KMS-11 (cell line): ENCODE measurements at regions not wholly inside any gene's neighbourhood (a gene's known extent, or its start where the extent isn't known, plus 50 kb on each side); places are given as distances from the start of the nearest gene placed in this dataset.

ENCODE experiments used
- H2AFZ ChIP-seq: fragments of 200-600 bp; sonication (generic); 2 replicates; pipeline ENCODE4 v1.6.1; 2016; ENCODE audit warnings: antibody characterized with exemption, mixed run types, low read depth
- H3K27ac ChIP-seq: fragments of 200-600 bp; sonication (generic); 2 replicates; pipeline ENCODE4 v1.6.1; 2016; ENCODE audit warnings: mild to moderate bottlenecking, mixed run types
- H3K27me3 ChIP-seq: fragments of 200-600 bp; sonication (generic); 2 replicates; pipeline ENCODE4 v1.6.1; 2017; ENCODE audit warnings: mild to moderate bottlenecking, low read depth, mixed run types, moderate library complexity; ENCODE audit not compliant: insufficient read depth
- H3K36me3 ChIP-seq: fragments of 200-600 bp; sonication (generic); 2 replicates; pipeline ENCODE4 v1.6.1; 2017; ENCODE audit warnings: mild to moderate bottlenecking, mixed run types; ENCODE audit not compliant: insufficient read depth
- H3K4me1 ChIP-seq: fragments of 200-600 bp; sonication (generic); 2 replicates; pipeline ENCODE4 v1.6.1; 2016; ENCODE audit warnings: mild to moderate bottlenecking, low read depth, mixed run types; ENCODE audit not compliant: poor library complexity, severe bottlenecking
- H3K4me2 ChIP-seq: fragments of 200-600 bp; sonication (generic); 2 replicates; pipeline ENCODE4 v1.7.0; 2016; ENCODE audit warnings: mild to moderate bottlenecking, mixed run types
- H3K4me3 ChIP-seq: fragments of 200-600 bp; sonication (generic); IDR thresholded peaks from 2 replicates; pipeline ENCODE4 v1.6.1; 2017; ENCODE audit warnings: low read depth, low read length, mixed read lengths; ENCODE audit not compliant: insufficient read depth
- H3K79me2 ChIP-seq: fragments of 200-600 bp; sonication (generic); 2 replicates; pipeline ENCODE4 v1.6.1; 2016; ENCODE audit warnings: low read depth, mixed run types; ENCODE audit not compliant: insufficient read depth
- H3K9ac ChIP-seq: fragments of 200-600 bp; sonication (generic); 2 replicates; pipeline ENCODE4 v1.6.1; 2016; ENCODE audit warnings: mild to moderate bottlenecking, mixed run types
- H4K20me1 ChIP-seq: fragments of 200-600 bp; sonication (generic); 2 replicates; pipeline ENCODE4 v1.6.1; 2016; ENCODE audit warnings: mild to moderate bottlenecking, mixed run types; ENCODE audit not compliant: insufficient read depth
- CTCF ChIP-seq: fragments of 200-600 bp; sonication (generic); conservative IDR thresholded peaks from 2 replicates; pipeline ENCODE4 v1.6.1; 2017; ENCODE audit warnings: low read depth, mild to moderate bottlenecking, antibody characterized with exemption, low read length, moderate library complexity, mixed read lengths

DNA sequence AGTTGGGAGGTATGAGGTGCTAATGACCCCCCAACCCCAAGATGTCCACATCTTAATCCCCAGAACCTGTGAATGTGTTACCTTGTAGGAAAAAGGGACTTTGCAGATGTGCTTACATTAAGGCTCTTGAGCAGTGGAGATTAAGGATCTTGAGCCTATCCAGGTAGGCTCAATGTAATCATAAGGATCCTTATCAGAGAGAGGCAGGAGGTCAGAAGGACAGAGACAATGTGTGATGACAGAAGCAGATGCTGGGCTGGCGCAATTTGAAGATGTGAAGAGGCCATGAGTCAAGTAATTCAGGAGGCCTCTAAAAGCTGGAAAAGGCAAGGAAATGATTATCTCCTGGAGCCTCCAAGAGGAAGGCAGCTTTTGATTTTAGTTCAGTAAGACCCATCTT, 90.4 kb upstream of the MAX start:
- no peaks in the 10 kb centered on the region for H3K36me3 ChIP-seq
- H3K9ac ChIP-seq = no peak overlapping the region
- TF ChIP-seq CTCF = no peak
- H3K79me2 ChIP-seq = no peaks in the 10 kb centered on the region
- H3K4me1 ChIP-seq = no peaks in the 10 kb centered on the region
- H3K4me3 ChIP-seq = no peak overlapping the region
- H3K27me3 ChIP-seq = no peaks in the 10 kb centered on the region
- no peak overlapping the region for H3K4me2 ChIP-seq
- no peak overlapping the region for H3K27ac ChIP-seq
- no peaks in the 10 kb centered on the region for H4K20me1 ChIP-seq
- no peak overlapping the region for H2AFZ ChIP-seq

- Histone ChIP-seq H2AFZ (no peak overlapping the region), H3K27me3 (no peaks in the 10 kb centered on the region), H3K4me1 (no peaks in the 10 kb centered on the region), H3K9ac (no peak overlapping the region), H4K20me1 (no peaks in the 10 kb centered on the region), H3K4me3 (no peak overlapping the region), H3K27ac (no peak overlapping the region), H3K36me3 (no peaks in the 10 kb centered on the region), H3K4me2 (no peak overlapping the region), H3K79me2 (no peaks in the 10 kb centered on the region)
- no peak for TF ChIP-seq CTCF
These were observed 91.7 kb upstream of the MAX start for GRCh38 chr14:65193916-65194590.

GRCh38 chr14:65195042-65195719, 92.9 kb upstream of the MAX start:
- Histone ChIP-seq H3K4me3 (no peak overlapping the region), H3K9ac (no peak overlapping the region), H3K4me1 (no peaks in the 10 kb centered on the region), H3K27me3 (no peaks in the 10 kb centered on the region), H4K20me1 (no peaks in the 10 kb centered on the region), H3K79me2 (no peaks in the 10 kb centered on the region), H3K27ac (no peak overlapping the region), H3K36me3 (no peaks in the 10 kb centered on the region), H3K4me2 (no peak overlapping the region), H2AFZ (no peak overlapping the region)
- TF ChIP-seq CTCF = no peak

DNA sequence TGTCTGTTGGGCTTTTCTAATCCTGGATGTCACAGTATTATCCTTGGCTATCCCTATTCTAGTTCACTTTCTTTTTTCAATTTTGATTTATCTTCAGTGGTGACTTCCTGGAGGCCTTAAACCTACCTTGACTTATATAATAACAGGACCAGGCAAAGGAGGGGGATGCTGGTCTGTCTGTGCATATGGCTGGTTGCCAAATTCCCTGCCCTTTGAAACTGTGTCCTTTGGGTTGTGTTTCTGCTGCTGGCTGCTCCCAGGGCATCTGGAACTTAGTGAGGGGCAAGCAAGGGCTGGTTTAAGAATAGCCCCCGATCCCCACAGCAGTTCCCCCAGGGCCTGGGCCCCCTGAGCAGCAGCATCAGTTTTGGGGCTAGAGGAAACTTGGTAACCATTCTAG, 96.0 kb upstream of the MAX start:
- H3K4me2 ChIP-seq = no peak overlapping the region
- H2AFZ ChIP-seq = no peak overlapping the region
- no peak overlapping the region for H3K9ac ChIP-seq
- H4K20me1 ChIP-seq = no peaks in the 10 kb centered on the region
- no peaks in the 10 kb centered on the region for H3K36me3 ChIP-seq
- no peaks in the 10 kb centered on the region for H3K79me2 ChIP-seq
- H3K4me1 ChIP-seq = no peaks in the 10 kb centered on the region
- no peaks in the 10 kb centered on the region for H3K27me3 ChIP-seq
- H3K27ac ChIP-seq = no peak overlapping the region
- no peak for TF ChIP-seq CTCF
- H3K4me3 ChIP-seq = no peak overlapping the region
